ENCODE measurements at regions not wholly inside any gene's neighbourhood (a gene's known extent, or its start where the extent isn't known, plus 50 kb on each side); places are given as distances from the start of the nearest gene placed in this dataset.

GRCh38 chr4:89400287-89401035 is 92.9 kb upstream of the GPRIN3 start:
- H3K4me1 ChIP-seq (ENCODE audit: control insufficient read depth, insufficient read depth, low read length): peaks cover 4% of the 10 kb centered on the region; the same call in 1 of the 2 replicates
- H3K9me3 ChIP-seq (ENCODE audit: control insufficient read depth, insufficient read depth, low read depth, low read length): no peaks in the 10 kb centered on the region
- no peaks in the 10 kb centered on the region for H3K36me3 ChIP-seq (ENCODE audit: control insufficient read depth, insufficient read depth, low read length)
- H3K4me3 ChIP-seq (ENCODE audit: low read depth, low read length): no peak overlapping the region
- no peak overlapping the region for H3K27ac ChIP-seq (ENCODE audit: low read depth, low read length)
- no peak overlapping the region for H3K9ac ChIP-seq (ENCODE audit: low read length)
- no peaks in the 10 kb centered on the region for H3K27me3 ChIP-seq (ENCODE audit: control insufficient read depth, insufficient read depth, low read length)

- Histone ChIP-seq H3K4me1 (ENCODE audit: control insufficient read depth, insufficient read depth, low read length) (peaks cover 4% of the 10 kb centered on the region; the same call in 1 of the 2 replicates), H3K36me3 (ENCODE audit: control insufficient read depth, insufficient read depth, low read length) (no peaks in the 10 kb centered on the region), H3K4me3 (ENCODE audit: low read depth, low read length) (no peak overlapping the region), H3K27ac (ENCODE audit: low read depth, low read length) (no peak overlapping the region), H3K27me3 (ENCODE audit: control insufficient read depth, insufficient read depth, low read length) (no peaks in the 10 kb centered on the region), H3K9me3 (ENCODE audit: control insufficient read depth, insufficient read depth, low read depth, low read length) (no peaks in the 10 kb centered on the region), H3K9ac (ENCODE audit: low read length) (no peak overlapping the region)
Measured at GRCh38 chr4:89398644-89399043, 91.0 kb upstream of the GPRIN3 start.

GRCh38 chr4:89398146-89398545 is 90.5 kb upstream of the GPRIN3 start:
- Histone ChIP-seq H3K27me3 (ENCODE audit: control insufficient read depth, insufficient read depth, low read length) (no peaks in the 10 kb centered on the region), H3K9me3 (ENCODE audit: control insufficient read depth, insufficient read depth, low read depth, low read length) (no peaks in the 10 kb centered on the region), H3K4me1 (ENCODE audit: control insufficient read depth, insufficient read depth, low read length) (peaks cover 4% of the 10 kb centered on the region; the same call in 1 of the 2 replicates), H3K4me3 (ENCODE audit: low read depth, low read length) (no peak overlapping the region), H3K36me3 (ENCODE audit: control insufficient read depth, insufficient read depth, low read length) (no peaks in the 10 kb centered on the region), H3K9ac (ENCODE audit: low read length) (no peak overlapping the region), H3K27ac (ENCODE audit: low read depth, low read length) (no peak overlapping the region)

- no peak overlapping the region for H3K4me3 ChIP-seq (ENCODE audit: low read depth, low read length)
- H3K36me3 ChIP-seq (ENCODE audit: control insufficient read depth, insufficient read depth, low read length): no peaks in the 10 kb centered on the region
- no peak overlapping the region for H3K27ac ChIP-seq (ENCODE audit: low read depth, low read length)
- no peaks in the 10 kb centered on the region for H3K27me3 ChIP-seq (ENCODE audit: control insufficient read depth, insufficient read depth, low read length)
- H3K4me1 ChIP-seq (ENCODE audit: control insufficient read depth, insufficient read depth, low read length): peaks cover 4% of the 10 kb centered on the region; the same call in 1 of the 2 replicates
- no peak overlapping the region for H3K9ac ChIP-seq (ENCODE audit: low read length)
- H3K9me3 ChIP-seq (ENCODE audit: control insufficient read depth, insufficient read depth, low read depth, low read length): no peaks in the 10 kb centered on the region
Measured at GRCh38 chr4:89397441-89397840, 89.8 kb upstream of the GPRIN3 start.

- H3K4me1 ChIP-seq (ENCODE audit: control insufficient read depth, insufficient read depth, low read length): no peaks in the 10 kb centered on the region
- H3K36me3 ChIP-seq (ENCODE audit: control insufficient read depth, insufficient read depth, low read length): no peaks in the 10 kb centered on the region
- no peak overlapping the region for H3K4me3 ChIP-seq (ENCODE audit: low read depth, low read length)
- H3K27ac ChIP-seq (ENCODE audit: low read depth, low read length): no peak overlapping the region
- no peaks in the 10 kb centered on the region for H3K27me3 ChIP-seq (ENCODE audit: control insufficient read depth, insufficient read depth, low read length)
- H3K9me3 ChIP-seq (ENCODE audit: control insufficient read depth, insufficient read depth, low read depth, low read length): peaks cover 4% of the 10 kb centered on the region; the same call in 1 of the 2 replicates
- H3K9ac ChIP-seq (ENCODE audit: low read length): no peak overlapping the region
Measured at GRCh38 chr4:89382439-89382838, 74.8 kb upstream of the GPRIN3 start.

- H3K27me3 ChIP-seq (ENCODE audit: control insufficient read depth, insufficient read depth, low read length): no peaks in the 10 kb centered on the region
Measured at GRCh38 chr4:89380980-89381379, 73.4 kb upstream of the GPRIN3 start.

GRCh38 chr4:89379511-89380044 is 72.0 kb upstream of the GPRIN3 start:
- Histone ChIP-seq H3K27me3 (ENCODE audit: control insufficient read depth, insufficient read depth, low read length) (no peaks in the 10 kb centered on the region), H3K27ac (ENCODE audit: low read depth, low read length) (no peak overlapping the region), H3K9me3 (ENCODE audit: control insufficient read depth, insufficient read depth, low read depth, low read length) (peaks cover 4% of the 10 kb centered on the region; the same call in 1 of the 2 replicates), H3K36me3 (ENCODE audit: control insufficient read depth, insufficient read depth, low read length) (no peaks in the 10 kb centered on the region), H3K4me3 (ENCODE audit: low read depth, low read length) (no peak overlapping the region), H3K9ac (ENCODE audit: low read length) (no peak overlapping the region), H3K4me1 (ENCODE audit: control insufficient read depth, insufficient read depth, low read length) (no peaks in the 10 kb centered on the region)

More at GRCh38 chr4:89380980-89381379, 73.4 kb upstream of the GPRIN3 start:
- Histone ChIP-seq H3K4me3 (ENCODE audit: low read depth, low read length) (no peak overlapping the region), H3K9me3 (ENCODE audit: control insufficient read depth, insufficient read depth, low read depth, low read length) (peaks cover 4% of the 10 kb centered on the region; the same call in 1 of the 2 replicates), H3K36me3 (ENCODE audit: control insufficient read depth, insufficient read depth, low read length) (no peaks in the 10 kb centered on the region), H3K9ac (ENCODE audit: low read length) (no peak overlapping the region), H3K27ac (ENCODE audit: low read depth, low read length) (no peak overlapping the region), H3K4me1 (ENCODE audit: control insufficient read depth, insufficient read depth, low read length) (no peaks in the 10 kb centered on the region)

GRCh38 chr4:89373394-89373793 is 65.8 kb upstream of the GPRIN3 start:
- Histone ChIP-seq H3K4me1 (ENCODE audit: control insufficient read depth, insufficient read depth, low read length) (no peaks in the 10 kb centered on the region), H3K36me3 (ENCODE audit: control insufficient read depth, insufficient read depth, low read length) (no peaks in the 10 kb centered on the region), H3K27me3 (ENCODE audit: control insufficient read depth, insufficient read depth, low read length) (no peaks in the 10 kb centered on the region)

GRCh38 chr4:89371614-89372013 is 64.0 kb upstream of the GPRIN3 start:
- Histone ChIP-seq H3K27ac (ENCODE audit: low read depth, low read length) (no peak overlapping the region), H3K36me3 (ENCODE audit: control insufficient read depth, insufficient read depth, low read length) (no peaks in the 10 kb centered on the region), H3K9ac (ENCODE audit: low read length) (no peak overlapping the region), H3K9me3 (ENCODE audit: control insufficient read depth, insufficient read depth, low read depth, low read length) (no peaks in the 10 kb centered on the region), H3K4me1 (ENCODE audit: control insufficient read depth, insufficient read depth, low read length) (no peaks in the 10 kb centered on the region), H3K27me3 (ENCODE audit: control insufficient read depth, insufficient read depth, low read length) (no peaks in the 10 kb centered on the region), H3K4me3 (ENCODE audit: low read depth, low read length) (no peak overlapping the region)

More at GRCh38 chr4:89373394-89373793, 65.8 kb upstream of the GPRIN3 start:
- no peak overlapping the region for H3K9ac ChIP-seq (ENCODE audit: low read length)
- H3K9me3 ChIP-seq (ENCODE audit: control insufficient read depth, insufficient read depth, low read depth, low read length): no peaks in the 10 kb centered on the region
- H3K4me3 ChIP-seq (ENCODE audit: low read depth, low read length): no peak overlapping the region
- H3K27ac ChIP-seq (ENCODE audit: low read depth, low read length): no peak overlapping the region

GRCh38 chr4:89369581-89369980 is 62.0 kb upstream of the GPRIN3 start:
- Histone ChIP-seq H3K9me3 (ENCODE audit: control insufficient read depth, insufficient read depth, low read depth, low read length) (no peaks in the 10 kb centered on the region), H3K9ac (ENCODE audit: low read length) (no peak overlapping the region), H3K36me3 (ENCODE audit: control insufficient read depth, insufficient read depth, low read length) (no peaks in the 10 kb centered on the region), H3K4me3 (ENCODE audit: low read depth, low read length) (no peak overlapping the region), H3K27me3 (ENCODE audit: control insufficient read depth, insufficient read depth, low read length) (no peaks in the 10 kb centered on the region), H3K27ac (ENCODE audit: low read depth, low read length) (no peak overlapping the region), H3K4me1 (ENCODE audit: control insufficient read depth, insufficient read depth, low read length) (no peaks in the 10 kb centered on the region)

GRCh38 chr4:89368861-89369260 is 61.3 kb upstream of the GPRIN3 start:
- Histone ChIP-seq H3K27ac (ENCODE audit: low read depth, low read length) (no peak overlapping the region), H3K27me3 (ENCODE audit: control insufficient read depth, insufficient read depth, low read length) (no peaks in the 10 kb centered on the region), H3K36me3 (ENCODE audit: control insufficient read depth, insufficient read depth, low read length) (no peaks in the 10 kb centered on the region), H3K9me3 (ENCODE audit: control insufficient read depth, insufficient read depth, low read depth, low read length) (no peaks in the 10 kb centered on the region), H3K4me3 (ENCODE audit: low read depth, low read length) (no peak overlapping the region), H3K4me1 (ENCODE audit: control insufficient read depth, insufficient read depth, low read length) (no peaks in the 10 kb centered on the region), H3K9ac (ENCODE audit: low read length) (no peak overlapping the region)
